H1 (cell line): ENCODE measurements at regions not wholly inside any gene's neighbourhood (a gene's known extent, or its start where the extent isn't known, plus 50 kb on each side); places are given as distances from the start of the nearest gene placed in this dataset.

Source experiments
- CTCF ChIA-PET: fragments of 300-600 bp; sonication (Branson Sonifier 250); formaldehyde crosslinking; loops from one replicate; lab custom pipeline; 2021; ENCODE audit not compliant: partially characterized antibody; lab: Charles Lee
- POLR2A ChIA-PET: fragments of 300-600 bp; sonication (Branson Sonifier 250); formaldehyde crosslinking; loops from one replicate; lab custom pipeline; 2021; ENCODE audit warnings: inconsistent platforms; ENCODE audit not compliant: partially characterized antibody; lab: Charles Lee
- DNase-seq, 2 experiments: peaks; one replicate each; pipeline versions ENCODE4 v3.0.0 to v3.0.0-alpha.2; 2010 to 2022; ENCODE audit warnings: low spot score in 2 of 2, low read depth in 1 of 2, mixed read lengths in 1 of 2
- FAIRE-seq: peaks from 2 replicates; lab custom pipeline; 2011; peaks lifted over from hg19 to GRCh38; lab: Jason Lieb, UNC
- H2AFZ ChIP-seq: 2 replicates; pipeline ENCODE4 v1.8.1; 2012; ENCODE audit warnings: low read length, inconsistent platforms
- H2AK5ac ChIP-seq: 2 replicates; pipeline ENCODE4 v1.6.1; 2013; ENCODE audit warnings: low read depth, low read length
- H2BK120ac ChIP-seq: replicated peaks from 2 replicates; pipeline ENCODE3; 2013; ENCODE audit warnings: low read depth, low read length, inconsistent platforms
- H2BK12ac ChIP-seq: 2 replicates; pipeline ENCODE4 v1.6.1; 2013; ENCODE audit warnings: low read depth, low read length
- H2BK15ac ChIP-seq: 2 replicates; pipeline ENCODE4 v1.6.1; 2013; ENCODE audit warnings: low read length
- H2BK20ac ChIP-seq: 2 replicates; pipeline ENCODE4 v1.6.1; 2013; ENCODE audit warnings: low read length
- H2BK5ac ChIP-seq: 2 replicates; pipeline ENCODE4 v1.6.1; 2013; ENCODE audit warnings: low read depth, low read length
- H3K14ac ChIP-seq: 2 replicates; pipeline ENCODE4 v1.6.1; 2013; ENCODE audit warnings: inconsistent platforms; ENCODE audit not compliant: insufficient read length
- H3K18ac ChIP-seq: 2 replicates; pipeline ENCODE4 v1.6.1; 2013; ENCODE audit warnings: low read length; ENCODE audit errors: extremely low read depth
- H3K23ac ChIP-seq: 2 replicates; pipeline ENCODE4 v1.6.1; 2013; ENCODE audit warnings: inconsistent platforms; ENCODE audit not compliant: insufficient read length
- H3K23me2 ChIP-seq: 2 replicates; pipeline ENCODE4 v1.6.1; 2013; ENCODE audit warnings: low read depth, low read length
- H3K27ac ChIP-seq: 2 replicates; pipeline ENCODE4 v1.6.1; 2011; ENCODE audit warnings: low read depth, low read length, inconsistent platforms
- H3K27me3 ChIP-seq, 4 experiments: replicated peaks in 1 of 4; 1 replicate in 1 of 4; 2 replicates in 3 of 4; pipeline versions ENCODE4 v1.6.1 to v1.8.1; 2011 to 2013; ENCODE audit warnings: low read length in 3 of 4, mild to moderate bottlenecking in 3 of 4, inconsistent platforms in 2 of 4, mixed read lengths in 2 of 4, moderate library complexity in 1 of 4; ENCODE audit not compliant: control insufficient read depth in 3 of 4, insufficient read depth in 3 of 4; ENCODE audit errors: extremely low read depth in 1 of 4
- H3K36me3 ChIP-seq, 4 experiments: 2 replicates each; pipeline versions ENCODE4 v1.6.1 to v1.8.1; 2011 to 2013; ENCODE audit warnings: mild to moderate bottlenecking in 4 of 4, low read length in 3 of 4, moderate library complexity in 2 of 4, control low read depth in 1 of 4, inconsistent platforms in 1 of 4; ENCODE audit not compliant: insufficient read depth in 4 of 4, control insufficient read depth in 2 of 4
- H3K4ac ChIP-seq: replicated peaks from 2 replicates; pipeline ENCODE3; 2013; ENCODE audit warnings: low read length, low read depth, mixed read lengths, inconsistent platforms; ENCODE audit not compliant: insufficient read length
- H3K4me1 ChIP-seq, 4 experiments: replicated peaks in 1 of 4; 1 replicate in 1 of 4; 2 replicates in 3 of 4; pipeline versions ENCODE4 v1.6.1 to v1.8.1; 2011 to 2013; ENCODE audit warnings: low read length in 3 of 4, inconsistent platforms in 2 of 4, mixed read lengths in 1 of 4; ENCODE audit not compliant: insufficient read depth in 4 of 4, control insufficient read depth in 3 of 4
- H3K4me2 ChIP-seq, 2 experiments: 2 replicates each; pipeline versions ENCODE4 v1.6.1 to v1.8.1; 2011 to 2013; ENCODE audit warnings: low read depth in 2 of 2, low read length in 2 of 2, control low read depth in 1 of 2, inconsistent platforms in 1 of 2, mild to moderate bottlenecking in 1 of 2; ENCODE audit not compliant: insufficient read depth in 1 of 2
- H3K4me3 ChIP-seq, 4 experiments: fragments of 200-600, 300-600 bp in 1 of 4; sonication (generic), shearing (Covaris generic), sonication (Bioruptor Twin) in 1 of 4; 2 replicates each; pipeline versions ENCODE4 v1.5.1 to v1.8.1; 2011 to 2016; ENCODE audit warnings: low read length in 4 of 4, low read depth in 3 of 4, control low read depth in 2 of 4, inconsistent platforms in 2 of 4, mild to moderate bottlenecking in 2 of 4, mixed read lengths in 1 of 4, moderate library complexity in 1 of 4; ENCODE audit not compliant: insufficient read depth in 2 of 4; ENCODE audit errors: extremely low read depth in 1 of 4
- H3K56ac ChIP-seq: replicated peaks from 2 replicates; pipeline ENCODE3; 2013; ENCODE audit warnings: low read depth, mild to moderate bottlenecking, mixed read lengths, low read length, inconsistent platforms; ENCODE audit not compliant: insufficient read length
- H3K79me1 ChIP-seq: 2 replicates; pipeline ENCODE4 v1.6.1; 2013; ENCODE audit warnings: low read depth, low read length, control low read depth
- H3K79me2 ChIP-seq, 2 experiments: 2 replicates each; pipeline versions ENCODE4 v1.6.1 to v1.8.1; 2012 to 2013; ENCODE audit warnings: low read length in 2 of 2, mild to moderate bottlenecking in 2 of 2, inconsistent platforms in 1 of 2; ENCODE audit not compliant: insufficient read depth in 2 of 2, control insufficient read depth in 1 of 2
- H3K9ac ChIP-seq, 4 experiments: replicated peaks in 1 of 4; 1 replicate in 1 of 4; 2 replicates in 3 of 4; pipeline versions ENCODE4 v1.6.1 to v1.8.1; 2011 to 2013; ENCODE audit warnings: low read depth in 3 of 4, low read length in 3 of 4, control low read depth in 2 of 4, mild to moderate bottlenecking in 2 of 4, moderate library complexity in 2 of 4, inconsistent platforms in 1 of 4; ENCODE audit errors: extremely low read depth in 1 of 4
- H3K9me3 ChIP-seq, 2 experiments: 2 replicates each; pipeline versions ENCODE4 v1.6.1 to v1.8.1; 2012 to 2013; ENCODE audit warnings: mild to moderate bottlenecking in 2 of 2, moderate library complexity in 2 of 2, control low read depth in 1 of 2, inconsistent platforms in 1 of 2, low read depth in 1 of 2, low read length in 1 of 2, mixed read lengths in 1 of 2; ENCODE audit not compliant: insufficient read depth in 2 of 2
- H4K20me1 ChIP-seq, 2 experiments: replicated peaks in 1 of 2; 2 replicates each; pipeline versions ENCODE3 to v1.8.1; 2011 to 2013; ENCODE audit warnings: inconsistent platforms in 2 of 2, low read length in 2 of 2, mild to moderate bottlenecking in 1 of 2; ENCODE audit not compliant: insufficient read depth in 2 of 2, control insufficient read depth in 1 of 2
- H4K5ac ChIP-seq: 2 replicates; pipeline ENCODE4 v1.6.1; 2013; ENCODE audit warnings: low read length, low read depth, mixed read lengths, inconsistent platforms; ENCODE audit not compliant: insufficient read length
- H4K8ac ChIP-seq: 2 replicates; pipeline ENCODE4 v1.8.0; 2013; ENCODE audit warnings: mild to moderate bottlenecking, moderate library complexity, low read length, inconsistent platforms; ENCODE audit not compliant: insufficient read depth; ENCODE audit errors: extremely low read depth
- H4K91ac ChIP-seq: replicated peaks from 2 replicates; pipeline ENCODE3; 2013; ENCODE audit warnings: low read length, mixed read lengths, inconsistent platforms; ENCODE audit not compliant: insufficient read length
- KDM5A ChIP-seq: fragments of 200-600 bp; IDR thresholded peaks from 2 replicates; pipeline ENCODE4 v1.7.1; 2012; ENCODE audit warnings: mild to moderate bottlenecking, low read length, inconsistent platforms, mixed read lengths
- SP2 ChIP-seq: IDR thresholded peaks from 2 replicates; pipeline ENCODE4 v1.6.1; 2012; ENCODE audit warnings: mild to moderate bottlenecking, low read length, inconsistent platforms
- ZNF274 ChIP-seq: IDR thresholded peaks from 2 replicates; pipeline ENCODE4 v1.7.0; 2012; ENCODE audit warnings: low read length, borderline replicate concordance; ENCODE audit errors: extremely low read depth
- TF ChIP-seq, protein P1 (sequence below), 3 experiments: IDR thresholded peaks; 1 replicate in 2 of 3; 2 replicates in 1 of 3; pipeline versions ENCODE4 v1.5.1 to v1.6.1; 2011; ENCODE audit warnings: low read length in 3 of 3, mild to moderate bottlenecking in 3 of 3, inconsistent platforms in 2 of 3, low read depth in 1 of 3, moderate library complexity in 1 of 3; ENCODE audit not compliant: insufficient read depth in 1 of 3; ENCODE audit errors: control extremely low read depth in 1 of 3

- H3K18ac ChIP-seq = no peak overlapping the region
- ChIA-PET CTCF (interaction anchor here (0.5 kb wide), 1 partner anchor 1516 kb away, joined by 3 read pairs; no protein-coding TSS in a partner anchor), POLR2A (interaction anchor here (1.1 kb wide), 1 partner anchor 25 kb away, joined by 3 read pairs; no protein-coding TSS in a partner anchor)
- H3K56ac ChIP-seq = no peak overlapping the region
- H3K79me2 ChIP-seq = no peaks in the 10 kb centered on the region
- H3K23me2 ChIP-seq = no peaks in the 10 kb centered on the region
- H3K27ac ChIP-seq = no peak overlapping the region
- no peak overlapping the region for H4K91ac ChIP-seq
- no peaks in the 10 kb centered on the region for H3K79me1 ChIP-seq
- H4K20me1 ChIP-seq = no peaks in the 10 kb centered on the region
- no peak overlapping the region for H2AK5ac ChIP-seq
- H2BK5ac ChIP-seq = no peak overlapping the region
- H4K8ac ChIP-seq = no peak overlapping the region
- H3K4me3 ChIP-seq = no peak overlapping the region
- no peak overlapping the region for H2BK120ac ChIP-seq
- no peak overlapping the region for H4K5ac ChIP-seq
- no peaks in the 10 kb centered on the region for H3K27me3 ChIP-seq
- H3K9ac ChIP-seq = no peak overlapping the region
- no peak overlapping the region for H2BK20ac ChIP-seq
- no peak overlapping the region for H3K4me2 ChIP-seq
- no peak overlapping the region for H2AFZ ChIP-seq
- no peaks in the 10 kb centered on the region for H3K9me3 ChIP-seq
- H3K4me1 ChIP-seq = peaks cover 0 to 3% (median 0%) of the 10 kb centered on the region in 4 experiments; a peak in 1 of 7 replicates
- H3K14ac ChIP-seq = no peak overlapping the region
- no peaks in the 10 kb centered on the region for H3K36me3 ChIP-seq
- TF ChIP-seq, protein P1, sequence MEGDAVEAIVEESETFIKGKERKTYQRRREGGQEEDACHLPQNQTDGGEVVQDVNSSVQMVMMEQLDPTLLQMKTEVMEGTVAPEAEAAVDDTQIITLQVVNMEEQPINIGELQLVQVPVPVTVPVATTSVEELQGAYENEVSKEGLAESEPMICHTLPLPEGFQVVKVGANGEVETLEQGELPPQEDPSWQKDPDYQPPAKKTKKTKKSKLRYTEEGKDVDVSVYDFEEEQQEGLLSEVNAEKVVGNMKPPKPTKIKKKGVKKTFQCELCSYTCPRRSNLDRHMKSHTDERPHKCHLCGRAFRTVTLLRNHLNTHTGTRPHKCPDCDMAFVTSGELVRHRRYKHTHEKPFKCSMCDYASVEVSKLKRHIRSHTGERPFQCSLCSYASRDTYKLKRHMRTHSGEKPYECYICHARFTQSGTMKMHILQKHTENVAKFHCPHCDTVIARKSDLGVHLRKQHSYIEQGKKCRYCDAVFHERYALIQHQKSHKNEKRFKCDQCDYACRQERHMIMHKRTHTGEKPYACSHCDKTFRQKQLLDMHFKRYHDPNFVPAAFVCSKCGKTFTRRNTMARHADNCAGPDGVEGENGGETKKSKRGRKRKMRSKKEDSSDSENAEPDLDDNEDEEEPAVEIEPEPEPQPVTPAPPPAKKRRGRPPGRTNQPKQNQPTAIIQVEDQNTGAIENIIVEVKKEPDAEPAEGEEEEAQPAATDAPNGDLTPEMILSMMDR (IDR thresholded peaks at IDR 0.05; ENCODE audit: control extremely low read depth in 1 of 3, insufficient read depth in 1 of 3, low read depth in 1 of 3, low read length in 3 of 3) = no peak
- TF ChIP-seq KDM5A (no peak), ZNF274 (no peak), SP2 (no peak)
- FAIRE-seq (no peak), DNase-seq (no peak)
- H3K23ac ChIP-seq = no peak overlapping the region
- no peak overlapping the region for H2BK12ac ChIP-seq
- H3K4ac ChIP-seq = no peak overlapping the region
- H2BK15ac ChIP-seq = no peak overlapping the region
These were observed 352.1 kb upstream of the SLITRK1 start for GRCh38 chr13:84234416-84234815.
